Colonic mucosa (tissue), 4 donors: ENCODE measurements at regions not wholly inside any gene's neighbourhood (a gene's known extent, or its start where the extent isn't known, plus 50 kb on each side); places are given as distances from the start of the nearest gene placed in this dataset.

Experiments
- DNase-seq: peaks from one replicate; pipeline ENCODE4 v3.0.0-alpha.2; 2020
- H3K27ac ChIP-seq: fragments of 200-600 bp; one replicate; pipeline ENCODE4 v1.8.0; 2021
- H3K27me3 ChIP-seq: fragments of 200-600 bp; one replicate; pipeline ENCODE4 v1.8.0; 2021
- H3K36me3 ChIP-seq: fragments of 200-600 bp; one replicate; pipeline ENCODE4 v1.8.0; 2021
- H3K4me1 ChIP-seq: fragments of 200-600 bp; one replicate; pipeline ENCODE4 v1.8.0; 2021; ENCODE audit warnings: mild to moderate bottlenecking
- H3K4me3 ChIP-seq: fragments of 200-600 bp; one replicate; pipeline ENCODE4 v1.8.0; 2021
- H3K9ac ChIP-seq, 2 donors: one replicate each; pipeline ENCODE4 v1.7.0; 2013; ENCODE audit warnings: control low read depth in 2 of 2, low read depth in 2 of 2, low read length in 2 of 2
- H3K9me3 ChIP-seq: fragments of 200-600 bp; one replicate; pipeline ENCODE4 v1.8.0; 2021
- intact Hi-C: fragments of 100-400 bp; cut with DNase I; formaldehyde crosslinking; loops from one replicate; pipeline ENCODE4 v1.14.1; 2022
- TF ChIP-seq, protein P1 (sequence below): fragments of 200-600 bp; IDR thresholded peaks from one replicate; pipeline ENCODE4 v1.8.0; 2022; ENCODE audit warnings: antibody characterized with exemption, mild to moderate bottlenecking
- donor health status: healthy.
- donor health status: DM: no; HTN: no; CAD: no.
- donor health status: DM: no; HTN: no; CAD: no.

- H3K27ac ChIP-seq, result no peak overlapping the region
- no peaks in the 10 kb centered on the region for H3K9me3 ChIP-seq
- H3K4me1 ChIP-seq, result no peaks in the 10 kb centered on the region
- H3K4me3 ChIP-seq, result no peak overlapping the region
- TF ChIP-seq, protein P1, sequence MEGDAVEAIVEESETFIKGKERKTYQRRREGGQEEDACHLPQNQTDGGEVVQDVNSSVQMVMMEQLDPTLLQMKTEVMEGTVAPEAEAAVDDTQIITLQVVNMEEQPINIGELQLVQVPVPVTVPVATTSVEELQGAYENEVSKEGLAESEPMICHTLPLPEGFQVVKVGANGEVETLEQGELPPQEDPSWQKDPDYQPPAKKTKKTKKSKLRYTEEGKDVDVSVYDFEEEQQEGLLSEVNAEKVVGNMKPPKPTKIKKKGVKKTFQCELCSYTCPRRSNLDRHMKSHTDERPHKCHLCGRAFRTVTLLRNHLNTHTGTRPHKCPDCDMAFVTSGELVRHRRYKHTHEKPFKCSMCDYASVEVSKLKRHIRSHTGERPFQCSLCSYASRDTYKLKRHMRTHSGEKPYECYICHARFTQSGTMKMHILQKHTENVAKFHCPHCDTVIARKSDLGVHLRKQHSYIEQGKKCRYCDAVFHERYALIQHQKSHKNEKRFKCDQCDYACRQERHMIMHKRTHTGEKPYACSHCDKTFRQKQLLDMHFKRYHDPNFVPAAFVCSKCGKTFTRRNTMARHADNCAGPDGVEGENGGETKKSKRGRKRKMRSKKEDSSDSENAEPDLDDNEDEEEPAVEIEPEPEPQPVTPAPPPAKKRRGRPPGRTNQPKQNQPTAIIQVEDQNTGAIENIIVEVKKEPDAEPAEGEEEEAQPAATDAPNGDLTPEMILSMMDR, result no peak
- no peaks in the 10 kb centered on the region for H3K27me3 ChIP-seq
- intact Hi-C loops, result no loop called here
- DNase-seq, result no peak
- H3K9ac ChIP-seq, result no peak overlapping the region
- no peaks in the 10 kb centered on the region for H3K36me3 ChIP-seq
Observed at GRCh38 chr10:2989292-2989947, 77.9 kb upstream of the PFKP start.

- no peaks in the 10 kb centered on the region for H3K9me3 ChIP-seq
- no peak for DNase-seq
- no peaks in the 10 kb centered on the region for H3K36me3 ChIP-seq
- intact Hi-C loops, result no loop called here
- H3K4me3 ChIP-seq, result no peak overlapping the region
- no peaks in the 10 kb centered on the region for H3K4me1 ChIP-seq
- H3K27me3 ChIP-seq, result no peaks in the 10 kb centered on the region
- H3K27ac ChIP-seq, result peak overlapping the region; percentile 89
- no peak overlapping the region for H3K9ac ChIP-seq
- TF ChIP-seq, protein P1, result no peak
Observed at GRCh38 chr10:2987185-2987768, 80.1 kb upstream of the PFKP start.

GRCh38 chr10:2986391-2986801, 81.0 kb upstream of the PFKP start:
- Histone ChIP-seq H3K27ac (peak overlapping the region; percentile 89), H3K4me3 (peak overlapping the region; percentile 5), H3K9ac (peak overlapping the region in 1 of 2 donors; percentile 8), H3K27me3 (no peaks in the 10 kb centered on the region), H3K4me1 (no peaks in the 10 kb centered on the region), H3K9me3 (no peaks in the 10 kb centered on the region), H3K36me3 (no peaks in the 10 kb centered on the region)
- peak; percentile 82 for DNase-seq
- intact Hi-C loops, result no loop called here
- TF ChIP-seq, protein P1, result no peak

DNA sequence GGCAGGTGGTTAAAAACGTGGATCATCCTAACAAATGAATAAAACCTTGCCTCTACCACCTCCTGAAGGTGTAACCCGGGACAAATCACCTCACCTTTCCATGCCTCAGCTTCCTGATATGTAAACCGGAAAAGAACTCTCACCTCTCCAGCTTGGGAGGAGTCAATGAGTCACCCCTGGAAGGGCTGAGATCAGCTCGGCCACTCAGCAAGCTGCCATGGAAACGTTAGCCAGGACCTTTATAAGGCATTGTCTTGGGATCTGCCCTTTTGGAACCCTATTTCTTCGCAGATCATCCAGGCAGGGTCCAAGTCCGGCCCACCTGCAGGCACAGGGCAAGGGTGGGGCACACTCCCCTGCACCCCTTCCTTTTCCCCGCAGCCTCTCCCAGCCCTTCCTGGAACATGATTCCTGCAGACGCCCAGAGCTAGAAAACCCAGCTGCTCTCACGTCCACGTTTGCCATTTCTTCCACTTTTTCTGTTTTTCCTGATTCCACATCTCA, 81.6 kb upstream of the PFKP start:
- intact Hi-C loops, result no loop called here
- peak; percentile 85 for DNase-seq
- Histone ChIP-seq H3K4me3 (peak overlapping the region; percentile 5), H3K36me3 (no peaks in the 10 kb centered on the region), H3K27ac (peak overlapping the region; percentile 89), H3K9me3 (no peaks in the 10 kb centered on the region), H3K27me3 (no peaks in the 10 kb centered on the region), H3K4me1 (no peaks in the 10 kb centered on the region), H3K9ac (peak overlapping the region in 1 of 2 donors; percentile 8)
- TF ChIP-seq, protein P1, result no peak

DNA sequence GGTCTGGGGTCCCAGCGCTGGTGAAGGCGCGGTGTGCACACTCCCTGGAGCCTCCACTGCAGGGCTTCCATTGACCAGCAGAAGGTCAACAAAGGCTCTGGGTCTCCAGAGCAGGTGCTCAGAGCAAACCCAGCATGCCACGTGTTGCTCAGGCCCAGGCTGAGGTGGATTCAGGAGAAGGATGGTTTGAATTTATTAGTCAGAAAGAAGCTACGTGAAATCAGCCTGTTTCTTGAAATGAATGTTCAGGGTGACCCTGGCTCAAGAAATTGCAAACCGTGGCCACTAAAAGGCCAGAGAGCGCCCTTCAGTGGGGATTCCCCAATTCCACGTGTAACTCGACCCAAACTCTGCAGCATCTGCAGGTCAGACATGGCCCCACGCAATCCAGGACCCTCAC, 82.7 kb upstream of the PFKP start:
- no peak overlapping the region for H3K9ac ChIP-seq
- H3K9me3 ChIP-seq, result no peaks in the 10 kb centered on the region
- intact Hi-C loops, result loop anchor here (5.0 kb wide), 1 partner anchor 57 kb away; no protein-coding TSS in a partner anchor
- no peak for DNase-seq
- no peaks in the 10 kb centered on the region for H3K4me1 ChIP-seq
- H3K27me3 ChIP-seq, result no peaks in the 10 kb centered on the region
- TF ChIP-seq, protein P1, result no peak
- peak overlapping the region; percentile 89 for H3K27ac ChIP-seq
- no peaks in the 10 kb centered on the region for H3K36me3 ChIP-seq
- H3K4me3 ChIP-seq, result no peak overlapping the region
